ENCODE measurements at regions not wholly inside any gene's neighbourhood (a gene's known extent, or its start where the extent isn't known, plus 50 kb on each side); places are given as distances from the start of the nearest gene placed in this dataset.

DNA sequence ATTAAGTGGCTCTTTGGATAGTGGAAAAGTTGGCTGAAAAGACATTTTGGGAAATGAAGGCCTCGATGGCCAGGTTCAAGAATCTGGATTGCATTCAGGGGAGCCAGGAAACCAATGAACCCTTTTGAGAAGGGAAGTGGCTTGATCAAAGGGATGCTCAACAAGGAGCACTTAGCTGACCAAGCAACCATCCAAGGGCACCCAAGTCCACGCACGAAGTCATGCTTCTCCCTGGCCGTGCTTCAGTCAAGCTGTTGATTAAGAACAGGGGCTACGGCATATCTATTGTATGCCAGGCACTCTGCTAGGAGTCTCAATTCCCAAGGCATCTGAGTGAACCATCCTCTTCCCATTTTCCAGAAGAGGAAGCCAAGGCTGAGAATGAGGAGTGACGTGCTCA lies 185.8 kb upstream of the GLI2 start:
- no peak for DNase-seq
- Mint-ChIP-seq H3K9me3 (no peaks in the 10 kb centered on the region), H3K36me3 (ENCODE audit: low read depth) (no peaks in the 10 kb centered on the region), H3K27me3 (peaks cover 13% of the 10 kb centered on the region), H3K27ac (no peak overlapping the region), H3K4me3 (no peak overlapping the region), H3K4me1 (peaks cover 4% of the 10 kb centered on the region)
- intact Hi-C loops (cut with micrococcal nuclease), result loop anchor here (10.0 kb wide), 1 partner anchor 205 kb away; the partner anchor contains the start of gene INHBB

DNA sequence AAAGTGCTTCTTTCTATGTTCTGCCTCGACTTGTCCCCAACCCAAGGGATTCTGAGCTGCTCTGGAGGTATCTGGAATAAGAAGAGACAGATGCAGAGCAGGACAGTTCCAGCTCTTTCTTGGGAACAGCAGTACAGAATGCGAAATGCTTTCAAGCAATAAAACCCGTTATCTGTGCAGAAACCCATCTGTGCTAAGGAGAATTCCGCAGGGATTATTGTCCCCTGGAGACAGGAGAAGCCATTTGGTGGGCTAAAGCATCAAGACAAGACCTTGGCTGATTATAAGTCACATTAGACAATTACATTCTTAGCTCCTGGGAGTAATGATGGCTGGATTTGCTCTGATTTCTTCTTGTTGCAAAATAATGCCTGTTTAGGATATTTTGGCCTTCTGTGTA lies 185.4 kb upstream of the GLI2 start:
- intact Hi-C loops (cut with micrococcal nuclease), result loop anchor here (10.0 kb wide), 1 partner anchor 205 kb away; the partner anchor contains the start of gene INHBB
- H3K27me3 Mint-ChIP-seq, result peaks cover 13% of the 10 kb centered on the region
- no peak for DNase-seq
- H3K36me3 Mint-ChIP-seq (ENCODE audit: low read depth), result no peaks in the 10 kb centered on the region
- H3K9me3 Mint-ChIP-seq, result no peaks in the 10 kb centered on the region
- H3K4me3 Mint-ChIP-seq, result no peak overlapping the region
- H3K27ac Mint-ChIP-seq, result no peak overlapping the region
- H3K4me1 Mint-ChIP-seq, result peaks cover 4% of the 10 kb centered on the region

DNA sequence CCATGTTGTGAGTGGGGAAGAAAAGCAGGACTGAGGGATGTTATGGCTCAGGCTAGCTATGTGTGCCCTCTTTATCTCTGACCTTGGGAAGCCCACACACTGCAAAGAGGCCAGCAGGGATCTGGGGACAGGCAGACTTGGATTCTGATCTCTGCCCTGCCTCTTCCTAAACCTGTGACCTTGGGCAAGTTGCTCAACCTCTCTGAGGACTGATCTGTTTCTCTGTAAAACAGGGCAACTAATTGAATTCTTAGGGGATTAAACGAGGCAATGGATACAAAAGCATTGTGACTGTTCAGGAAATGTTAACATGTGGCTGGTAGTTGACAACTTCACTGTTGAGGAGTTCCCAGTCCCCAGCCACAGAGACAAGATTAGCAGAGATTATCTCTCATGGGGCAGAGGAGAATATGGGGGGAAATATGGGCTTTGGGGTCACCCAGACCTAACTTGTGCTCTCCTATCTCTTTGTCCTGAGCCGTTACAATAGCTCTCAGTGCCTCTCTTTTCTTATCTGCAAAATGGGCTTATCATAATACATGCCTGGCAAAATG lies 184.7 kb upstream of the GLI2 start:
- intact Hi-C loops (cut with micrococcal nuclease), result loop anchor here (10.0 kb wide), 1 partner anchor 206 kb away; the partner anchor contains the start of gene INHBB
- peaks cover 13% of the 10 kb centered on the region for H3K27me3 Mint-ChIP-seq

DNA sequence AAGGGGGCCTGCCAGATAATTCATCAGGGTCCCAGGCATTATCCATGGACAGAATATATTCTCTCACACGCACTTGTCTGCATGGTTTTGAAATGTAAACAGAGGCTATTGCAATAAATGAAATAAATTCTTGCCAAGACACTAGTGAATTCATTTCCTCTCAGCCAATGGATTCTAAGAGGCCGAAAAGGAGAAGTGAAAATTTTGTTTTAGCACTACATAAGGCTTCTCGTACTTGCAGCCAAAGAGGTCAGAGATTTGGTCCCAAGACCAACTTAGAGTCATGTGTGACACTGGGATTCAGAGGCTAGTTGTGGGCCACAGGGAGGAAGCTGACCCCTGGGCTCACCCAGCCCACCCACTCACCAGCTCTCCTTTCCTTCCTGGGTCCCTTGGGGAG lies 184.1 kb upstream of the GLI2 start:
- Mint-ChIP-seq H3K4me3 (no peak overlapping the region), H3K4me1 (peaks cover 4% of the 10 kb centered on the region), H3K27ac (no peak overlapping the region), H3K9me3 (no peaks in the 10 kb centered on the region), H3K36me3 (ENCODE audit: low read depth) (no peaks in the 10 kb centered on the region), H3K27me3 (peaks cover 14% of the 10 kb centered on the region)
- intact Hi-C loops (cut with micrococcal nuclease), result loop anchor here (10.0 kb wide), 1 partner anchor 207 kb away; the partner anchor contains the start of gene INHBB
- no peak for DNase-seq

More for the DNA sequence above, 184.7 kb upstream of the GLI2 start:
- no peak overlapping the region for H3K27ac Mint-ChIP-seq
- no peak overlapping the region for H3K4me3 Mint-ChIP-seq
- peaks cover 4% of the 10 kb centered on the region for H3K4me1 Mint-ChIP-seq
- no peak for DNase-seq
- H3K36me3 Mint-ChIP-seq (ENCODE audit: low read depth), result no peaks in the 10 kb centered on the region
- no peaks in the 10 kb centered on the region for H3K9me3 Mint-ChIP-seq

DNA sequence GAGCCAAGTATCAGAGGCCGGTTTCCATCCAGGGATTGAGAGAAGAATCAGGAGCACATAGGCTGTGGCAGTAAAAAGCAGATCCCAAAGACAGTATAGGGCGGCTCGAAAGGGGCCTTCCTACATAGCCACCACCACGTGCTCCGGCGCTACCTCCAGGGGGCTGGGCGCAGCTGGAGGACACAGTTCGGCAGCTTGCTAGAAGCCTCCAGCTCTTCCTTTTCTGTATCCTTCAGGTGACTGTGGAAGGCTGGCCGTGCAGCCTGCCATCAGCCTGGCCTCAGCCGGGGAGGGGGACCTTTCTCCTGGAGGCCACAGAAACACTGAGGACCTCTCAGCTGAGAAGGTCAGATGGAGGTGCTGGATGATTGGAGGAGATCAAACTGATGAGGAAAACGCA lies 183.6 kb upstream of the GLI2 start:
- Mint-ChIP-seq H3K4me1 (peaks cover 4% of the 10 kb centered on the region), H3K4me3 (no peak overlapping the region), H3K27me3 (peaks cover 14% of the 10 kb centered on the region), H3K27ac (no peak overlapping the region), H3K36me3 (ENCODE audit: low read depth) (no peaks in the 10 kb centered on the region), H3K9me3 (no peaks in the 10 kb centered on the region)
- intact Hi-C loops (cut with micrococcal nuclease), result loop anchor here (10.0 kb wide), 1 partner anchor 207 kb away; the partner anchor contains the start of gene INHBB
- no peak for DNase-seq

DNA sequence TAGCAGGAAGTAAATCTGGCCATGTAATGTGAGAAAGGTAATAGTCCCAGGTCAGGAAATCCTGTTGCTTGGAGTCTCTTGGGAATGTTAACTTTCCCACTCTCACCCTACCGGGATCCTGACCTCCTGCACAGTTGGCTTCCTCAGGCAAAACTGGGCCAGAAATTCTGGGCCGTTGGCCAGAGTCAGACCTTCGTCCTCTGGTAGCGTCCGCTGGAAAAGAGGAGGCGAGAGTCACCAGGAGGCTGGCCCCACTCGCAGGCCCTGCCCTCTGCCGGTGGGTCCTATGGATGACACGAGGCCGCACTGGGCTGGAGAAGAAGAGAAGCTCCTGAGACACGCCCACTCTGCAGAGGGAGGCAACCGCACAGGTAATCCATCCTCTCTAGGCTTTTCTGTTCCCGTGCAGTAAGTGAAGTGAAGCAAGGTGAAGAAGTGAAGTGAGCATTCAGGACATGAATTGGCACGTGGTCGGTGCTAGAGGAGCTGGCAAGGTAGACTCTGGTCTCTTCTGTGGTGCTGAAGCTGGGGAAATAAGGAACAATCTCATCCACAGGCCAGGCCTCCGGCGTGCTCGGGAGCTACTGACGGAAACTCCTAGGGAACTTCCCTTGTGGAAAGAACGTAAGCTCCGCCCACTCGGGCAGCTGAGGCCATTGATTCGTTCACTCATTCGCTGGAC lies 182.7 kb upstream of the GLI2 start:
- H3K4me1 Mint-ChIP-seq, result peaks cover 4% of the 10 kb centered on the region
- no peaks in the 10 kb centered on the region for H3K36me3 Mint-ChIP-seq (ENCODE audit: low read depth)
- no peak overlapping the region for H3K4me3 Mint-ChIP-seq
- DNase-seq, result peak; percentile 80
- H3K9me3 Mint-ChIP-seq, result no peaks in the 10 kb centered on the region
- intact Hi-C loops (cut with micrococcal nuclease), result loop anchor here (10.0 kb wide), 1 partner anchor 208 kb away; the partner anchor contains the start of gene INHBB
- H3K27me3 Mint-ChIP-seq, result peaks cover 12% of the 10 kb centered on the region
- no peak overlapping the region for H3K27ac Mint-ChIP-seq

DNA sequence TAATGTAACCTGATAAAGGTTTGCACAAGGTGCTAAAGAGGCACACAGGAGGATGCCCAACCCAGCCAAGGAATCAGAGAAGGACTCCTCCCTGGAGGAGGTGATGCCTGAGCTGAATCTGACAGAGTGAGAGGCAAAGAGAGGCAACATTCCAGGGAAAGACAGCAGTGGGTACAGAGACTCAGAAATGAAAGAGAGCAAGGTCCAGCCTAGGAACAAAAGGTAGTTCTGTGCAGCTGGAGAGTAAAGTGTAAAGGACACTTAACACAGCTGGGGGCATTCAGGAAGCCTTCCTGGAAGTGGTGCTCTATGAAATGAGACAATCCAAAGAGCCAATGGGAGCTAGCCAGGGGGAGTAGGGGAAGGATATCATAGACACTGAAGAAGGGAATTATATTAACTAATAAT lies 181.0 kb upstream of the GLI2 start:
- Mint-ChIP-seq H3K27me3 (peaks cover 12% of the 10 kb centered on the region), H3K4me1 (peaks cover 4% of the 10 kb centered on the region), H3K4me3 (no peak overlapping the region), H3K36me3 (ENCODE audit: low read depth) (no peaks in the 10 kb centered on the region), H3K27ac (no peak overlapping the region), H3K9me3 (no peaks in the 10 kb centered on the region)
- intact Hi-C loops (cut with micrococcal nuclease), result loop anchor here (10.0 kb wide), 1 partner anchor 210 kb away; the partner anchor contains the start of gene INHBB
- DNase-seq, result no peak

DNA sequence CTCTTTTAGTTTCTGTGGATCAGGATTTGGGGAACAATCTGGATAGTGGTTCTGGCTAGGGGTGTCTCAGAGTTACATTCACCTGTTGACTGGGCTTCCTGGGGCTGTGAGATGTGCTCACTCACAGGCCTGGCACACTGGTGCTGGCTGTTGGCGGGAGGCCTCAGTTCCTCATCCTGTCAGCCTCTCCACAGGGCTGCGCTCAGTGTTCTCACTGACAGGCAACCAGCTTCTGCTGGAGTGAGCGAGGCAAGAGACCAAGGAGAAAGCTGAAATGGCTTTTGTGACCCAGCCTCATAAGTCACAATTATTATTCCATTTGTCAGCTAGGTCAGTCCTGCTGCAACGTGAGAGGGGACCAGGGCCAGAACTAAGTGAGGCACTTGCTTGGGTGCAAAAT lies 180.6 kb upstream of the GLI2 start:
- H3K27ac Mint-ChIP-seq, result no peak overlapping the region
- no peak for DNase-seq
- H3K4me3 Mint-ChIP-seq, result no peak overlapping the region
- H3K9me3 Mint-ChIP-seq, result no peaks in the 10 kb centered on the region
- H3K36me3 Mint-ChIP-seq (ENCODE audit: low read depth), result no peaks in the 10 kb centered on the region
- peaks cover 12% of the 10 kb centered on the region for H3K27me3 Mint-ChIP-seq
- H3K4me1 Mint-ChIP-seq, result peaks cover 4% of the 10 kb centered on the region
- intact Hi-C loops (cut with micrococcal nuclease), result loop anchor here (10.0 kb wide), 1 partner anchor 210 kb away; the partner anchor contains the start of gene INHBB

DNA sequence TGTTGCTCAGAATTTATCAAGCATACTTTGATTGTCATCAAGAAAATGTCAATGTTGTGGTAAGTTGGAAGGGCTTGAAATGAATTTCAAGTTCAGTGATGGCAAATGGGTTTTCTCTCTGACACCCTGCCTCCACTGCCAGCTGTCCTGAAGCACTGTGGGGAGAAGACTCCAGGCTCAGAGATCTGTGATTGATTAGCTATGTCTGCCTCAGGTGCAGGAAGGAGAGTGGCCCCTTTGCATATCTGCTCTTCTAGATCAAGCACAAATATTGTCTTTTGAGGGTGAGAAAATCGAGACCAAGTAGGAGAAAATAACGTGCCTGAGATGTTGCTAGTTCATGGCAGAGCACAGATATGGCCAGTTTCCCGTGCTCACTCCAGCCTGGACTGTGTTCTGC lies 178.8 kb upstream of the GLI2 start:
- intact Hi-C loops (cut with micrococcal nuclease), result loop anchor here (10.0 kb wide), 1 partner anchor 212 kb away; the partner anchor contains the start of gene INHBB
- Mint-ChIP-seq H3K36me3 (ENCODE audit: low read depth) (no peaks in the 10 kb centered on the region), H3K27me3 (peaks cover 12% of the 10 kb centered on the region), H3K9me3 (no peaks in the 10 kb centered on the region), H3K27ac (no peak overlapping the region), H3K4me3 (no peak overlapping the region), H3K4me1 (peaks cover 4% of the 10 kb centered on the region)
- DNase-seq, result no peak

DNA sequence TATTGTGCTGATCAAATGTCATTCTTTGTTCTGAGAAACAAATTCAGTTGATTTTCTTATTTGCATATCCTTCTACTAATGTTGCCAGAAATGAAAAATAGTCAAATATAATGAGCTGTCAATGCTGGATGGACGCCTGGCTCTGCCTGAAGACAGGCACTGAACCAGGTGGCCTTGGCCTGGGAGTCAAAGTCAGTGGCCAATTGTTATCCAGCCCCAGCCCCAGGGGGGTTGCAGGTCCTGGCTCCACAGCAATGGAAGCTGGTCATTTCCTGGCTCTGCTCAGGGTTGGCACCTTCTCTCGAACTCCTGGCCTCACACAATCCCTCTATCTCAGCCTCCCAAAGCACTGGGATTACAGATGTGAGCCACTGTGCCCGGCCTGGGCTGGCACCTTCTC lies 176.8 kb upstream of the GLI2 start:
- Mint-ChIP-seq H3K27ac (no peak overlapping the region), H3K4me3 (no peak overlapping the region), H3K4me1 (no peaks in the 10 kb centered on the region), H3K27me3 (peaks cover 3% of the 10 kb centered on the region), H3K9me3 (no peaks in the 10 kb centered on the region), H3K36me3 (ENCODE audit: low read depth) (no peaks in the 10 kb centered on the region)
- intact Hi-C loops (cut with micrococcal nuclease), result loop anchor here (10.0 kb wide), 1 partner anchor 214 kb away; the partner anchor contains the start of gene INHBB
- no peak for DNase-seq

DNA sequence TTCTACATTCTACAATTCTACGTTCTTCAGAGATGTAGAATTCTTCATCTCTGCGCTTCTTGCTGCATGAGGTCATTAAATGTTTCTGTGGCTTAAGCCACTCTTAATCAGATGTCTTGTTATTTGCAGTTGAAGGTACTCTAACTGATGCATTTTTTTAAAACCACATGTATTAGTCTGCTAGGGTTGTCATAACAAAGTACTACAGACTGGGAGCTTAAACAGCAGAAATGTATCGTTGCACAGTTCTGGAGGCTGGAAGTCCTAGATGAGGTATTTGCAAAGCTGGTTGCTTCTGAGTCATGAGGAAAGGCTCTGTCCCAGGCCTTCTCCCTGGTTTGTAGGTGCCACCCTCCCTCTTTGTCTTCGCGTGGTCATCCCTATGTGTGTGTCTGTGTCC lies 176.3 kb upstream of the GLI2 start:
- Mint-ChIP-seq H3K36me3 (ENCODE audit: low read depth) (no peaks in the 10 kb centered on the region), H3K9me3 (no peaks in the 10 kb centered on the region), H3K4me3 (no peak overlapping the region), H3K27me3 (peaks cover 3% of the 10 kb centered on the region), H3K4me1 (no peaks in the 10 kb centered on the region), H3K27ac (no peak overlapping the region)
- intact Hi-C loops (cut with micrococcal nuclease), result loop anchor here (10.0 kb wide), 1 partner anchor 215 kb away; the partner anchor contains the start of gene INHBB
- no peak for DNase-seq

DNA sequence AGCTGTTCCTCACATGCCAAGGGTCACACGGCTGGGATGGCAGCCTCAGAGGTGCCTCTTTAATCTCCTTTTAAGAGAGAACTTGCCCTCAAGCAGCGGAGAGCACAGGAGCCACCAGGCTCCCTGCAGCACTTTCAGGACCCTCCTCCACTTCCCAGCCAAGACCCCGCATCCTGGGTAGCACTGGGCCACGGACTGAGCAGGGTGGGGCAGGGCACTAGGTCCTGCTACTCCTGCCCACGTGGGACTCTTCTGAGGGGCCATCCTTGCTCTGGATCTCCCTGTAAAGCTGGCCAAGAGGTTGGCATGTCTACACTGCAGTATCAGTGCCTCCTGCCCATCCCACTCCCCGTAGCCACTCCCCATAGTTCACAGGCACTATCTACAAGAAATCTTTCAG lies 175.3 kb upstream of the GLI2 start:
- H3K36me3 Mint-ChIP-seq (ENCODE audit: low read depth), result no peaks in the 10 kb centered on the region
- intact Hi-C loops (cut with micrococcal nuclease), result no loop called here
- H3K27ac Mint-ChIP-seq, result no peak overlapping the region
- no peaks in the 10 kb centered on the region for H3K4me1 Mint-ChIP-seq
- H3K4me3 Mint-ChIP-seq, result no peak overlapping the region
- H3K27me3 Mint-ChIP-seq, result peaks cover 3% of the 10 kb centered on the region
- no peaks in the 10 kb centered on the region for H3K9me3 Mint-ChIP-seq
- no peak for DNase-seq

DNA sequence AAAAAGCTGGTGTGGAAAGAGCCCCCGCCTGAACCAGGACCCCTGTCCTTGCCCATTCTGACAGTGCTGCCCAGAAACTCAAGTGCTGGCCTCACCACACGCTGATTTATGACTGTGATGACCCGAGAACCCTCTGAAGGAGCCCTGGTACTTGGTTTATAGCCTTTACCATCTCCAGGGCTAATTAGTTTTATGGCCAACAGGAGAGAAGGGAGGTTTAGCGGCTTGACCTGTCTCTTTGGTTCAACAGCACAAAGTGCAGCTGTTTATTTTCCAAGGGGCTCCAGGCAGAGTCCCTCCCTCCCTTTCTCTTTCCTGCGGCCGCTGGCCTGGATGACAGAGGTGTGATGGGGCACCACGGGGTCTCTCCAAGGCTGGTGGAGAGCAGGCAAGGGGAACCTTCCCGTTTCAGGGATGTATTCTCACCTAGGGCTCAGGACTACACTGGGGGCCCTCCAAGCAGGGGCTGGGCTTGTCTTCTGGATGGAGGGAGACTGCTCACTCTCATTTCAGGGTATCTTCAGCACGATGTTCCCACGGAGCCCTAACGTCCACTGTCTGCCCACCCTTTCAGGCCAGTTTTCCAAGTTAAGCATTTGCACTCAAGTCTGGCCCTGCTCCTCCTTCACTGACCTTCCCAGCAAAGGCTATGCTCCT lies 174.2 kb upstream of the GLI2 start:
- Mint-ChIP-seq H3K9me3 (no peaks in the 10 kb centered on the region), H3K27ac (no peak overlapping the region)
- intact Hi-C loops (cut with micrococcal nuclease), result no loop called here

More for the DNA sequence above, 174.2 kb upstream of the GLI2 start:
- no peaks in the 10 kb centered on the region for H3K4me1 Mint-ChIP-seq
- no peak overlapping the region for H3K4me3 Mint-ChIP-seq
- no peaks in the 10 kb centered on the region for H3K36me3 Mint-ChIP-seq (ENCODE audit: low read depth)
- DNase-seq, result no peak
- H3K27me3 Mint-ChIP-seq, result no peaks in the 10 kb centered on the region

All from activated CD4-positive, alpha-beta T cell treated with anti-CD3 and anti-CD28 coated beads, Interleukin-2, amount 10 ng/mL, durations not matched to agents 24 days and 14 days (primary cell).